Panc1 (cell line): ENCODE measurements at regions not wholly inside any gene's neighbourhood (a gene's known extent, or its start where the extent isn't known, plus 50 kb on each side); places are given as distances from the start of the nearest gene placed in this dataset.

ENCODE experiments used
- ATAC-seq: fragments of 200-7000 bp; cut with Tn5 transposase; 2 replicates; pipeline ENCODE4 v1.9.1; 2020; ENCODE audit warnings: mild to moderate bottlenecking, moderate library complexity
- BruUV-seq: library from RNA; stranded (reverse); fragments of 400-500 nt; replicated peaks from 2 replicates; lab custom pipeline; 2021; lab: Mats Ljungman, UMichigan
- CTCF ChIA-PET: fragments of 300-600 bp; sonication (Branson Sonifier 250); formaldehyde crosslinking; loops from one replicate; lab custom pipeline; 2022; ENCODE audit warnings: antibody characterized with exemption; lab: Charles Lee
- POLR2A ChIA-PET: fragments of 300-600 bp; sonication (Branson Sonifier 250); formaldehyde crosslinking; loops from one replicate; lab custom pipeline; 2022; ENCODE audit warnings: antibody characterized with exemption; lab: Charles Lee
- DNase-seq: peaks from one replicate; pipeline ENCODE4 v3.0.0-alpha.2; 2010; ENCODE audit warnings: low read depth, low spot score
- H3K27ac ChIP-seq: 2 replicates; pipeline ENCODE4 v1.5.1; 2011; ENCODE audit warnings: mild to moderate bottlenecking, low read length, inconsistent platforms
- H3K27me3 ChIP-seq: fragments of 200-500 bp; sonication (Bioruptor generic); 2 replicates; pipeline ENCODE4 v1.6.0; 2014; ENCODE audit warnings: low read length, inconsistent platforms; ENCODE audit not compliant: control insufficient read depth, insufficient read depth
- H3K36me3 ChIP-seq: fragments of 200-500 bp; sonication (Bioruptor generic); 2 replicates; pipeline ENCODE4 v1.5.1; 2014; ENCODE audit warnings: inconsistent platforms, mild to moderate bottlenecking, low read length, moderate library complexity; ENCODE audit not compliant: control insufficient read depth, insufficient read depth
- H3K4me1 ChIP-seq: 2 replicates; pipeline ENCODE4 v1.5.1; 2011; ENCODE audit warnings: inconsistent platforms, mild to moderate bottlenecking, low read length, moderate library complexity; ENCODE audit not compliant: control insufficient read depth, insufficient read depth
- H3K4me3 ChIP-seq, 2 experiments: 2 replicates each; pipeline ENCODE4 v1.5.1; 2011 to 2012; ENCODE audit warnings: low read depth in 2 of 2, low read length in 2 of 2, mild to moderate bottlenecking in 2 of 2, inconsistent platforms in 1 of 2, moderate library complexity in 1 of 2
- H3K9me3 ChIP-seq: fragments of 200-500 bp; sonication (Bioruptor generic); 2 replicates; pipeline ENCODE4 v1.5.1; 2014; ENCODE audit warnings: low read depth, mild to moderate bottlenecking, inconsistent platforms, low read length, moderate library complexity; ENCODE audit not compliant: control insufficient read depth, insufficient read depth
- POLR2AphosphoS5 ChIP-seq: IDR thresholded peaks from 2 replicates; pipeline ENCODE4 v1.6.1; 2012; ENCODE audit warnings: mild to moderate bottlenecking, low read depth, low read length, moderate library complexity
- SIN3A ChIP-seq: IDR thresholded peaks from 2 replicates; pipeline ENCODE4 v1.6.1; 2012; ENCODE audit warnings: low read depth, mild to moderate bottlenecking, low read length, moderate library complexity, borderline replicate concordance; ENCODE audit not compliant: insufficient read depth
- TCF7L2 ChIP-seq: IDR thresholded peaks from 2 replicates; pipeline ENCODE4 v1.6.1; 2011; ENCODE audit warnings: mild to moderate bottlenecking, low read depth, low read length, inconsistent platforms
- in situ Hi-C: cut with HindIII; loops from 2 replicates; pipeline ENCODE4 v1.10.0; 2016; ENCODE audit warnings: low sequenced_read_pairs, low pct_unique_long_range_greater_than_20kb
- intact Hi-C: fragments of 100-400 bp; cut with micrococcal nuclease; formaldehyde crosslinking; loops from one replicate; pipeline ENCODE4 v1.10.0; 2022; ENCODE audit not compliant: unreplicated experiment
- TF ChIP-seq, protein P1 (sequence below): fragments of 450-650 bp; IDR thresholded peaks from 2 replicates; pipeline ENCODE4 v1.5.1; 2017; ENCODE audit warnings: mild to moderate bottlenecking
- TF ChIP-seq, protein P2 (sequence below), 2 experiments: IDR thresholded peaks; 2 replicates each; pipeline ENCODE4 v1.6.1; 2011 to 2012; ENCODE audit warnings: low read depth in 2 of 2, control low read depth in 1 of 2, low read length in 1 of 2, mild to moderate bottlenecking in 1 of 2, moderate library complexity in 1 of 2; ENCODE audit not compliant: insufficient read depth in 1 of 2

DNA sequence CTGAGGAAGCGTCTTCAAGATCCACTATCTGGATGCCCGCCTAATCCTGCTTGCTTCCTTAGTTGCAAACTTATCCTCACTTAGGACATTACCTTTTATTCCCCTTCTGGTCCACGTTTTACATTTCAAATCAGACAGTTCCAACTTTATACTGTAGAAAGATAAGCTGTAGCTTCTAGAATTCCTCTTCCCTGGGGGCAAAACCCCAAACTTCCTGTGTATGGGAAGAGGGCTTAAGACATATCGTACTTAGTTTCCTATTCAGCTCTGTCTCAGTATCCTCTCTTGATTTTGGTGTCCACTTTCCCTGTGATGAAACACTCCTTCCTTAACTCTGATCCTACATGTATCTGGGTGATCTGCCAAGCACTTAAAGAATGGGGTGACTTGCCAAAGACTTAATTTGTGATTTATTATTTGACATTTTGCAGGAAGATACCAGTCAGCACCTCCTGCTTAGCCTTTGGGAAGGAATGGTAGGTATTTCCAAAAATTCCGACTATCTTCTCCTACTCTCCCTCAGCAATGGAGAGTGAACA, 245.2 kb downstream of the CDCA7 start:
- in situ Hi-C loops = no loop called here

DNA sequence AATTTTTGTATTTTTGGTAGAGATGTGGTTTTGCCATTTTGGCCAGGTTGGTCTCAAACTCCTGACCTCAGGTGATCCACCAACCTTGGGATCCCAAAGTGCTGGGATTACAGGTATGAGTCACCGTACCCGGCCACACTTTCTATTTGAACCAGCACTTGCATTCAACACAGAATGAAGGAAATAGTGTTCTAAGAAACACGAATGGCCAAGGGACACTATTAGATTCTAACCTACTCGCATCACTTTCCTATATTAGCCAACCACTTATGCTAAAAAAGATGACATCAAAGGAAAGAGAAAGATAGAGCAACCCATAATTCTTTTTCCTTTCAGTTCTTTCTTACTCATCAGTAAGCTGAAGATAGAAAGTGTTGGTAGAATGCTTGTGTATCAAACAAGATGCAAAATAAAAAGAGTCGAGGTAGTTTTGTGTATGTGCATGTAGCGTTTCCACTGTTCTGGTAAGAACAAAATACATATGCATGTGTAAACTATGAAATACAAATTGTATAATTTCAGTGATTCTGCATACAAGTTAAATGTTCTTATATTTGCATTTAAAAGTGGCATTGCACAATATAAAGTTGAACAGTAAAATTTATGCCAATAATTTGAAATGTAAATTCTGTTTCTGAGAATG, 247.6 kb downstream of the CDCA7 start:
- Histone ChIP-seq H3K4me1 (no peaks in the 10 kb centered on the region), H3K27ac (no peak overlapping the region), H3K27me3 (no peaks in the 10 kb centered on the region), H3K36me3 (no peaks in the 10 kb centered on the region), H3K4me3 (no peak overlapping the region), H3K9me3 (no peaks in the 10 kb centered on the region; the same call in 1 of the 2 replicates)
- no TSS peak for BruUV-seq
- ChIA-PET POLR2A (interaction anchor here (0.6 kb wide), 1 partner anchor 64 kb away, joined by 4 read pairs; no protein-coding TSS in a partner anchor), CTCF (no interaction called here)
- intact Hi-C loops (no loop called here), in situ Hi-C loops (no loop called here)
- DNase-seq = no peak
- no peak for ATAC-seq
- TF ChIP-seq, protein P1, sequence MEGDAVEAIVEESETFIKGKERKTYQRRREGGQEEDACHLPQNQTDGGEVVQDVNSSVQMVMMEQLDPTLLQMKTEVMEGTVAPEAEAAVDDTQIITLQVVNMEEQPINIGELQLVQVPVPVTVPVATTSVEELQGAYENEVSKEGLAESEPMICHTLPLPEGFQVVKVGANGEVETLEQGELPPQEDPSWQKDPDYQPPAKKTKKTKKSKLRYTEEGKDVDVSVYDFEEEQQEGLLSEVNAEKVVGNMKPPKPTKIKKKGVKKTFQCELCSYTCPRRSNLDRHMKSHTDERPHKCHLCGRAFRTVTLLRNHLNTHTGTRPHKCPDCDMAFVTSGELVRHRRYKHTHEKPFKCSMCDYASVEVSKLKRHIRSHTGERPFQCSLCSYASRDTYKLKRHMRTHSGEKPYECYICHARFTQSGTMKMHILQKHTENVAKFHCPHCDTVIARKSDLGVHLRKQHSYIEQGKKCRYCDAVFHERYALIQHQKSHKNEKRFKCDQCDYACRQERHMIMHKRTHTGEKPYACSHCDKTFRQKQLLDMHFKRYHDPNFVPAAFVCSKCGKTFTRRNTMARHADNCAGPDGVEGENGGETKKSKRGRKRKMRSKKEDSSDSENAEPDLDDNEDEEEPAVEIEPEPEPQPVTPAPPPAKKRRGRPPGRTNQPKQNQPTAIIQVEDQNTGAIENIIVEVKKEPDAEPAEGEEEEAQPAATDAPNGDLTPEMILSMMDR = no peak
- TF ChIP-seq SIN3A = no peak
- TF ChIP-seq, protein P2, sequence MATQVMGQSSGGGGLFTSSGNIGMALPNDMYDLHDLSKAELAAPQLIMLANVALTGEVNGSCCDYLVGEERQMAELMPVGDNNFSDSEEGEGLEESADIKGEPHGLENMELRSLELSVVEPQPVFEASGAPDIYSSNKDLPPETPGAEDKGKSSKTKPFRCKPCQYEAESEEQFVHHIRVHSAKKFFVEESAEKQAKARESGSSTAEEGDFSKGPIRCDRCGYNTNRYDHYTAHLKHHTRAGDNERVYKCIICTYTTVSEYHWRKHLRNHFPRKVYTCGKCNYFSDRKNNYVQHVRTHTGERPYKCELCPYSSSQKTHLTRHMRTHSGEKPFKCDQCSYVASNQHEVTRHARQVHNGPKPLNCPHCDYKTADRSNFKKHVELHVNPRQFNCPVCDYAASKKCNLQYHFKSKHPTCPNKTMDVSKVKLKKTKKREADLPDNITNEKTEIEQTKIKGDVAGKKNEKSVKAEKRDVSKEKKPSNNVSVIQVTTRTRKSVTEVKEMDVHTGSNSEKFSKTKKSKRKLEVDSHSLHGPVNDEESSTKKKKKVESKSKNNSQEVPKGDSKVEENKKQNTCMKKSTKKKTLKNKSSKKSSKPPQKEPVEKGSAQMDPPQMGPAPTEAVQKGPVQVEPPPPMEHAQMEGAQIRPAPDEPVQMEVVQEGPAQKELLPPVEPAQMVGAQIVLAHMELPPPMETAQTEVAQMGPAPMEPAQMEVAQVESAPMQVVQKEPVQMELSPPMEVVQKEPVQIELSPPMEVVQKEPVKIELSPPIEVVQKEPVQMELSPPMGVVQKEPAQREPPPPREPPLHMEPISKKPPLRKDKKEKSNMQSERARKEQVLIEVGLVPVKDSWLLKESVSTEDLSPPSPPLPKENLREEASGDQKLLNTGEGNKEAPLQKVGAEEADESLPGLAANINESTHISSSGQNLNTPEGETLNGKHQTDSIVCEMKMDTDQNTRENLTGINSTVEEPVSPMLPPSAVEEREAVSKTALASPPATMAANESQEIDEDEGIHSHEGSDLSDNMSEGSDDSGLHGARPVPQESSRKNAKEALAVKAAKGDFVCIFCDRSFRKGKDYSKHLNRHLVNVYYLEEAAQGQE (IDR thresholded peaks at IDR 0.05; ENCODE audit: insufficient read depth in 1 of 2, low read depth in 2 of 2, low read length in 1 of 2) = no peak
- TF ChIP-seq POLR2AphosphoS5 = no peak
- TF ChIP-seq TCF7L2 = no peak

More for the DNA sequence above, 245.2 kb downstream of the CDCA7 start:
- DNase-seq (no peak), ATAC-seq (no peak)
- CTCF ChIA-PET = no interaction called here
- Histone ChIP-seq H3K27me3 (no peaks in the 10 kb centered on the region), H3K36me3 (no peaks in the 10 kb centered on the region), H3K9me3 (no peaks in the 10 kb centered on the region; the same call in 1 of the 2 replicates), H3K4me3 (no peak overlapping the region), H3K4me1 (no peaks in the 10 kb centered on the region), H3K27ac (no peak overlapping the region; the same call in 1 of the 2 replicates)
- POLR2A ChIA-PET = no interaction called here
- BruUV-seq = no TSS peak
- no peak for TF ChIP-seq TCF7L2
- TF ChIP-seq SIN3A = no peak
- TF ChIP-seq, protein P1 = no peak
- no peak for TF ChIP-seq POLR2AphosphoS5
- TF ChIP-seq, protein P2 (IDR thresholded peaks at IDR 0.05; ENCODE audit: insufficient read depth in 1 of 2, low read depth in 2 of 2, low read length in 1 of 2) = no peak
- intact Hi-C loops = no loop called here
